HepG2 (cell line): ENCODE measurements at regions not wholly inside any gene's neighbourhood (a gene's known extent, or its start where the extent isn't known, plus 50 kb on each side); places are given as distances from the start of the nearest gene placed in this dataset.

Experiments used
- ATAC-seq: fragments of 200-7000 bp; cut with Tn5 transposase; 3 replicates; pipeline ENCODE4 v1.9.1; 2020; ENCODE audit warnings: mild to moderate bottlenecking, moderate library complexity
- BruUV-seq: library from RNA; stranded (reverse); fragments of 400-500 nt; replicated peaks from 2 replicates; lab custom pipeline; 2021; lab: Mats Ljungman, UMichigan
- CTCF ChIA-PET: fragments of 300-600 bp; formaldehyde crosslinking; extraction: SDS; loops from one replicate; lab custom pipeline; 2021; ENCODE audit warnings: low total read pairs, inconsistent platforms, low intra/inter-chr PET ratio; lab: Yijun Ruan, JAX
- POLR2A ChIA-PET: fragments of 350-600 bp; sonication (Branson Sonifier 250); formaldehyde crosslinking; loops from one replicate; lab custom pipeline; 2020; ENCODE audit warnings: antibody characterized with exemption, inconsistent platforms; lab: Yijun Ruan, JAX
- DNase-seq: peaks from one replicate; pipeline ENCODE4 v3.0.0-alpha.2; 2015; ENCODE audit warnings: low spot score
- FAIRE-seq: peaks from 3 replicates; lab custom pipeline; 2011; peaks lifted over from hg19 to GRCh38; lab: Jason Lieb, UNC
- H2AFZ ChIP-seq: one replicate; pipeline ENCODE4 v1.6.1; 2011; ENCODE audit warnings: low read length, inconsistent platforms
- H3K27ac ChIP-seq: fragments of 300-600 bp; 3 replicates; pipeline ENCODE4 v1.8.0; 2011; ENCODE audit warnings: mixed run types, mild to moderate bottlenecking, mixed read lengths, low read length, inconsistent platforms; ENCODE audit not compliant: insufficient read depth; ENCODE audit errors: extremely low read length
- H3K27me3 ChIP-seq, 2 experiments: fragments of 200-600 bp in 1 of 2; 2 replicates in 1 of 2; 3 replicates in 1 of 2; pipeline versions ENCODE4 v1.6.0 to v1.8.0; 2011; ENCODE audit warnings: low read length in 2 of 2, mild to moderate bottlenecking in 2 of 2, moderate library complexity in 2 of 2, inconsistent platforms in 1 of 2; ENCODE audit not compliant: insufficient read depth in 2 of 2, control insufficient read depth in 1 of 2
- H3K36me3 ChIP-seq, 2 experiments: fragments of 200-600 bp in 1 of 2; replicated peaks in 1 of 2; 2 replicates in 1 of 2; 3 replicates in 1 of 2; pipeline versions ENCODE4 v1.5.1 to v1.8.0; 2011; ENCODE audit warnings: low read length in 2 of 2, inconsistent platforms in 1 of 2; ENCODE audit not compliant: insufficient read depth in 2 of 2, control insufficient read depth in 1 of 2
- H3K4me1 ChIP-seq: 2 replicates; pipeline ENCODE4 v1.5.1; 2012; ENCODE audit warnings: low read length, inconsistent platforms; ENCODE audit not compliant: insufficient read depth
- H3K4me2 ChIP-seq: 2 replicates; pipeline ENCODE4 v1.6.0; 2011; ENCODE audit warnings: low read depth, low read length, inconsistent platforms
- H3K4me3 ChIP-seq, 3 experiments: fragments of 200-600 bp in 1 of 3; sonication (generic), shearing (Covaris generic) in 1 of 3; replicated peaks in 1 of 3; 2 replicates each; pipeline ENCODE4 v1.5.1; 2011 to 2016; ENCODE audit warnings: low read length in 3 of 3, inconsistent platforms in 2 of 3, low read depth in 2 of 3, mild to moderate bottlenecking in 2 of 3, control low read depth in 1 of 3, mixed read lengths in 1 of 3; ENCODE audit not compliant: insufficient read depth in 1 of 3
- H3K79me2 ChIP-seq: one replicate; pipeline ENCODE4 v1.6.1; 2011; ENCODE audit warnings: low read length, inconsistent platforms; ENCODE audit not compliant: insufficient read depth
- H3K9ac ChIP-seq: 2 replicates; pipeline ENCODE4 v1.6.0; 2011; ENCODE audit warnings: mild to moderate bottlenecking, low read depth, low read length, inconsistent platforms; ENCODE audit not compliant: insufficient read depth
- H3K9me3 ChIP-seq: 2 replicates; pipeline ENCODE4 v1.5.1; 2012; ENCODE audit warnings: mild to moderate bottlenecking, low read length
- H4K20me1 ChIP-seq: 2 replicates; pipeline ENCODE4 v1.6.0; 2011; ENCODE audit warnings: inconsistent platforms, mild to moderate bottlenecking, low read length, moderate library complexity; ENCODE audit not compliant: insufficient read depth
- ATAD3A ChIP-seq: sonication (generic); formaldehyde crosslinking; IDR thresholded peaks from 2 replicates; pipeline ENCODE4 v1.4.0; 2020; ENCODE audit warnings: missing genetic modification reagents
- BCLAF1 ChIP-seq: fragments of 450-650 bp; IDR thresholded peaks from 2 replicates; pipeline ENCODE4 v1.6.1; 2017; ENCODE audit warnings: mild to moderate bottlenecking
- CBX5 ChIP-seq: sonication (generic); formaldehyde crosslinking; IDR thresholded peaks from 2 replicates; pipeline ENCODE4 v1.4.0; 2020; ENCODE audit warnings: missing genetic modification reagents, borderline replicate concordance
- MIXL1 ChIP-seq: IDR thresholded peaks from 2 replicates; pipeline ENCODE4 v1.6.1; 2016
- POGK ChIP-seq: sonication (generic); formaldehyde crosslinking; conservative IDR thresholded peaks from 2 replicates; pipeline ENCODE4 v1.8.0; 2022; ENCODE audit warnings: mild to moderate bottlenecking, moderate library complexity, missing genetic modification reagents
- RAD21 ChIP-seq: fragments of 450-650 bp; formaldehyde crosslinking; IDR thresholded peaks from 2 replicates; pipeline ENCODE4 v1.5.0; 2020; ENCODE audit warnings: mild to moderate bottlenecking
- RARA ChIP-seq: IDR thresholded peaks from 2 replicates; pipeline ENCODE4 v1.6.1; 2016; ENCODE audit warnings: missing genetic modification reagents, missing compliant biosample characterization
- SP4 ChIP-seq: sonication (generic); formaldehyde crosslinking; IDR thresholded peaks from 2 replicates; pipeline ENCODE4 v1.8.1; 2023; ENCODE audit warnings: mild to moderate bottlenecking, missing genetic modification reagents
- SRSF4 ChIP-seq: fragments of 200-400 bp; formaldehyde crosslinking; IDR thresholded peaks from one replicate; pipeline ENCODE4 v1.6.1; 2018; ENCODE audit warnings: mild to moderate bottlenecking, low read depth, low read length, moderate library complexity; ENCODE audit not compliant: poor library complexity, severe bottlenecking
- ZKSCAN8 ChIP-seq: IDR thresholded peaks from 2 replicates; pipeline ENCODE4 v1.6.1; 2016; ENCODE audit warnings: borderline replicate concordance, missing genetic modification reagents, missing compliant biosample characterization
- ZNF329 ChIP-seq: sonication (generic); formaldehyde crosslinking; IDR thresholded peaks from 2 replicates; pipeline ENCODE4 v1.9.0; 2021; ENCODE audit warnings: low read depth, mild to moderate bottlenecking, missing genetic modification reagents
- ZNF33A ChIP-seq: sonication (generic); formaldehyde crosslinking; IDR thresholded peaks from 2 replicates; pipeline ENCODE4 v1.5.1; 2020; ENCODE audit warnings: missing genetic modification reagents, mild to moderate bottlenecking, moderate library complexity, borderline replicate concordance
- ZNF530 ChIP-seq: sonication (generic); formaldehyde crosslinking; IDR thresholded peaks from 2 replicates; pipeline ENCODE4 v1.5.0; 2020; ENCODE audit warnings: low read depth, mild to moderate bottlenecking, missing genetic modification reagents
- WGBS: methylation state at CpG from one replicate; pipeline ENCODE4 v1.1.6; 2017; ENCODE audit warnings: low lambda C conversion rate; 5-methylcytosine and 5-hydroxymethylcytosine counted together
- in situ Hi-C: cut with HindIII; loops from 2 replicates; pipeline ENCODE4 v1.10.0; 2017; ENCODE audit warnings: low pct_unique_long_range_greater_than_20kb; ENCODE audit not compliant: extremely low pct_ligation_motif_present
- intact Hi-C: fragments of 100-400 bp; cut with micrococcal nuclease; formaldehyde crosslinking; loops from one replicate; pipeline ENCODE4 v1.10.0; 2022; ENCODE audit not compliant: unreplicated experiment
- TF ChIP-seq, protein P1 (sequence below): sonication (generic); formaldehyde crosslinking; conservative IDR thresholded peaks from 2 replicates; pipeline ENCODE4 v1.4.0; 2020; ENCODE audit warnings: missing genetic modification reagents

GRCh38 chr13:95444006-95444730 is 108.4 kb upstream of the CLDN10 start (continued):
- TF ChIP-seq ZKSCAN8 (CRISPR knock-in tag), result no peak
- TF ChIP-seq, all 625 proteins: peak for 0

DNA sequence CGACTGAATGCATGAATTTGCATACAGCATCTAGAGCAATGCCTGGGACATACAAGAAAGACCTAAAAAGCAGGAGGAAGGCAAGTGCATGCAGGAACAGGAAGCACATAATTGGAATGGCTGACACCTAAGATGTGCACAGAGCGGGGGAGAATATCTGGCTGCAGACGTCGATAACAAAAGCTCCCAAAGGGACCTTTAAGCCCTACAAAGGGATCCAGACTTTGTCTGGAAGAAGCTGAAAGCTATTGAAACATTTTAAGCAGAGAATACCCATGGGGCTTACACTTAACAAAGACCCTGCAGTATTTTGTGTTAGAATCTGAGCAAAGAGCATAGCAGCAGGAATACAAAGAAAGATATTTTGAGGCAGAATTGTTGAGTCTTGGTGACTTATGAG is 107.4 kb upstream of the CLDN10 start:
- in situ Hi-C loops, result no loop called here
- ChIA-PET POLR2A (no interaction called here), CTCF (no interaction called here)

DNA sequence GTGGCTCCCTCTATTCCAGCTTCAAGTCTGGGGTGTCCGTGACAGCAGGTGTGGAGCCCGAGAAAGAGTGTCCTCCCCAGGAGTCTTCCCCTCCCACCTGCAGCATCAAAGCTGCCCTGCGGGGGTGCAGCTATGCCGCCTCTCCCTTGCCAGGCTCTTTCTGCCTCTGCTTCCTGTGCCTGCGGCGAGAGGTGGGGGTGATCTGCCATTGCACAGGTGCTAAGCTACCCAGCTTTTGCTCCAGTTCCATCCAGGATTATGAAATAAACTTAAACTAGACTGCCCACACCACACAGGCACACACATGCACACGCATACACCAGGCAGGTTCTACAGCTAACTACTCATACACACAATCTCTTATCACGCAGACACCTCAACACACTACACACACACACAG is 104.7 kb upstream of the CLDN10 start:
- FAIRE-seq, result no peak
- TF ChIP-seq ZNF33A, result no peak
- TF ChIP-seq SRSF4, result no peak
- TF ChIP-seq, protein P1, sequence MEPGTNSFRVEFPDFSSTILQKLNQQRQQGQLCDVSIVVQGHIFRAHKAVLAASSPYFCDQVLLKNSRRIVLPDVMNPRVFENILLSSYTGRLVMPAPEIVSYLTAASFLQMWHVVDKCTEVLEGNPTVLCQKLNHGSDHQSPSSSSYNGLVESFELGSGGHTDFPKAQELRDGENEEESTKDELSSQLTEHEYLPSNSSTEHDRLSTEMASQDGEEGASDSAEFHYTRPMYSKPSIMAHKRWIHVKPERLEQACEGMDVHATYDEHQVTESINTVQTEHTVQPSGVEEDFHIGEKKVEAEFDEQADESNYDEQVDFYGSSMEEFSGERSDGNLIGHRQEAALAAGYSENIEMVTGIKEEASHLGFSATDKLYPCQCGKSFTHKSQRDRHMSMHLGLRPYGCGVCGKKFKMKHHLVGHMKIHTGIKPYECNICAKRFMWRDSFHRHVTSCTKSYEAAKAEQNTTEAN, result no peak
- no peak for TF ChIP-seq POGK (CRISPR knock-in tag)
- TF ChIP-seq BCLAF1, result no peak
- TF ChIP-seq, all 625 proteins: peak for 0
- intact Hi-C loops, result no loop called here
- Histone ChIP-seq H3K36me3 (no peaks in the 10 kb centered on the region), H2AFZ (no peak overlapping the region), H3K9me3 (no peaks in the 10 kb centered on the region), H3K4me2 (no peak overlapping the region), H3K27ac (no peak overlapping the region), H3K79me2 (no peaks in the 10 kb centered on the region), H3K27me3 (peaks cover 0 to 33% of the 10 kb centered on the region in 2 experiments; a peak in 4 of 5 replicates), H3K4me1 (no peaks in the 10 kb centered on the region), H4K20me1 (no peaks in the 10 kb centered on the region), H3K4me3 (no peak overlapping the region), H3K9ac (no peak overlapping the region)
- 14% methylated on average over 8 of the region's 8 CpGs for WGBS
- no TSS peak for BruUV-seq
- no peak for ATAC-seq
- CTCF ChIA-PET, result no interaction called here
- POLR2A ChIA-PET, result no interaction called here
- in situ Hi-C loops, result no loop called here
- DNase-seq, result no peak

More for the DNA sequence above, 107.4 kb upstream of the CLDN10 start:
- Histone ChIP-seq H3K4me3 (no peak overlapping the region), H3K9me3 (no peaks in the 10 kb centered on the region)
- intact Hi-C loops, result no loop called here
- no TSS peak for BruUV-seq
- 29% methylated on average over 4 of the region's 4 CpGs for WGBS
- TF ChIP-seq RAD21 (CRISPR knock-in tag) (no peak), ATAD3A (CRISPR knock-in tag) (no peak), ZNF329 (CRISPR knock-in tag) (no peak), SP4 (no peak), MIXL1 (CRISPR knock-in tag) (no peak), ZNF530 (CRISPR knock-in tag) (no peak), RARA (CRISPR knock-in tag) (no peak), CBX5 (CRISPR knock-in tag) (no peak)
- TF ChIP-seq, all 625 proteins: peak for 0
- Histone ChIP-seq H3K36me3 (no peaks in the 10 kb centered on the region), H3K79me2 (no peaks in the 10 kb centered on the region), H3K4me2 (no peak overlapping the region), H3K27me3 (peaks cover 0 to 35% of the 10 kb centered on the region in 2 experiments; a peak in 4 of 5 replicates), H3K27ac (no peak overlapping the region), H3K9ac (no peak overlapping the region), H2AFZ (no peak overlapping the region), H4K20me1 (no peaks in the 10 kb centered on the region), H3K4me1 (no peaks in the 10 kb centered on the region)
- ATAC-seq (no peak), DNase-seq (no peak), FAIRE-seq (no peak)
